Mesothelial cell of epicardium (in vitro differentiated cells): ENCODE measurements at regions not wholly inside any gene's neighbourhood (a gene's known extent, or its start where the extent isn't known, plus 50 kb on each side); places are given as distances from the start of the nearest gene placed in this dataset.

Experiments
- DNase-seq, 2 experiments: peaks; one replicate each; pipeline ENCODE4 v3.0.0; 2021; ENCODE audit warnings: low spot score in 2 of 2; ENCODE audit not compliant: unreplicated experiment in 2 of 2
- H3K27ac Mint-ChIP-seq: 2 replicates; pipeline ENCODE4 v1.8.0; 2021; ENCODE audit warnings: mixed read lengths
- H3K27me3 Mint-ChIP-seq: 2 replicates; pipeline ENCODE4 v1.8.0; 2021; ENCODE audit warnings: low read depth, mixed read lengths
- H3K36me3 Mint-ChIP-seq: 2 replicates; pipeline ENCODE4 v1.8.0; 2021; ENCODE audit warnings: mixed read lengths
- H3K4me1 Mint-ChIP-seq: 2 replicates; pipeline ENCODE4 v1.8.0; 2021; ENCODE audit warnings: mixed read lengths
- H3K4me3 Mint-ChIP-seq: 2 replicates; pipeline ENCODE4 v1.8.0; 2021; ENCODE audit warnings: mild to moderate bottlenecking, moderate library complexity, mixed read lengths
- H3K9me3 Mint-ChIP-seq: 2 replicates; pipeline ENCODE4 v1.8.0; 2021; ENCODE audit warnings: mixed read lengths
- TF ChIP-seq, protein P1 (sequence below): fragments of 200-600 bp; sonication (generic); IDR thresholded peaks from one replicate; pipeline ENCODE4 v1.5.0; 2021; ENCODE audit warnings: antibody characterized with exemption; ENCODE audit not compliant: unreplicated experiment

DNA sequence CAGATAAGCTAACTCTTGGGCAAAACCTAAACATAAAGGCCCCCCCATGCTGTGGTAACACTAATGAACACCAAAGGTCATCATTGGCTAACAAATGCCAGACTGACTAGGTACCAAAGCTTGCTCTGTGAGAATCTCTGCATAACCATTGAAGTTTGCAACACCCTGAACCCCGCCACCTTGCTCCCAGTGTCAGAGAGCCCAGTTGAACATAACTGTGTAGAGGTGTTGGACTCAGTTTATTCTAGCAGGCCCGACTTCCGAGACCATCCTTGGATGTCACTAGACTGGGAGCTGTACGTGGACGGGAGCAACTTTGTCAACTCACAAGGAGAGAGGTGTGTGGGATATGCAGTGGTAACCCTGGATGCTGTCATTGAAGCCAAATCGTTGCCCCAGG is 602.2 kb downstream of the UQCRFS1 start:
- Mint-ChIP-seq H3K36me3 (no peaks in the 10 kb centered on the region), H3K9me3 (peaks cover 45% of the 10 kb centered on the region), H3K4me3 (no peak overlapping the region), H3K27ac (no peak overlapping the region), H3K27me3 (no peaks in the 10 kb centered on the region), H3K4me1 (no peaks in the 10 kb centered on the region)
- no peak for DNase-seq
- TF ChIP-seq, protein P1, sequence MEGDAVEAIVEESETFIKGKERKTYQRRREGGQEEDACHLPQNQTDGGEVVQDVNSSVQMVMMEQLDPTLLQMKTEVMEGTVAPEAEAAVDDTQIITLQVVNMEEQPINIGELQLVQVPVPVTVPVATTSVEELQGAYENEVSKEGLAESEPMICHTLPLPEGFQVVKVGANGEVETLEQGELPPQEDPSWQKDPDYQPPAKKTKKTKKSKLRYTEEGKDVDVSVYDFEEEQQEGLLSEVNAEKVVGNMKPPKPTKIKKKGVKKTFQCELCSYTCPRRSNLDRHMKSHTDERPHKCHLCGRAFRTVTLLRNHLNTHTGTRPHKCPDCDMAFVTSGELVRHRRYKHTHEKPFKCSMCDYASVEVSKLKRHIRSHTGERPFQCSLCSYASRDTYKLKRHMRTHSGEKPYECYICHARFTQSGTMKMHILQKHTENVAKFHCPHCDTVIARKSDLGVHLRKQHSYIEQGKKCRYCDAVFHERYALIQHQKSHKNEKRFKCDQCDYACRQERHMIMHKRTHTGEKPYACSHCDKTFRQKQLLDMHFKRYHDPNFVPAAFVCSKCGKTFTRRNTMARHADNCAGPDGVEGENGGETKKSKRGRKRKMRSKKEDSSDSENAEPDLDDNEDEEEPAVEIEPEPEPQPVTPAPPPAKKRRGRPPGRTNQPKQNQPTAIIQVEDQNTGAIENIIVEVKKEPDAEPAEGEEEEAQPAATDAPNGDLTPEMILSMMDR: no peak

DNA sequence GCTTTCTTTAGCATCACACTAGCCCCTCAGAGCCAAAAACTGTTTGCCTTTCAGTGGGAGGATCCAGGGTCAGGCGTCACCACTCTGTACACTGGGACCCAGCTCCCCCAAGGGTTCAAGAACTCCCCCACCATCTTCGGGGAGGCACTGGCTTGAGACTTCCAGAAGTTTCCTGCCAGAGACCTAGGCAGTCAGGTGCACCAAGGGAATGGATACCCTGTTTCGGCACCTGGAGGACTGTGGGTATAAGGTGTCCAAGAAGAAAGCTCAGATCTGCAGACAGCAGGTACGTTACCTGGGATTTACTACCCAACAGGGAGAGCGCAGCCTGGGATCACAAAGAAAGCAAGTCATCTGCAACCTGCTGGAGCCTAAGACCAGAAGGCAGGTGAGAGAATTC is 603.0 kb downstream of the UQCRFS1 start:
- Mint-ChIP-seq H3K36me3 (no peaks in the 10 kb centered on the region), H3K27me3 (no peaks in the 10 kb centered on the region), H3K27ac (no peak overlapping the region), H3K4me1 (no peaks in the 10 kb centered on the region), H3K9me3 (peaks cover 45% of the 10 kb centered on the region), H3K4me3 (no peak overlapping the region)
- TF ChIP-seq, protein P1: no peak
- no peak for DNase-seq

DNA sequence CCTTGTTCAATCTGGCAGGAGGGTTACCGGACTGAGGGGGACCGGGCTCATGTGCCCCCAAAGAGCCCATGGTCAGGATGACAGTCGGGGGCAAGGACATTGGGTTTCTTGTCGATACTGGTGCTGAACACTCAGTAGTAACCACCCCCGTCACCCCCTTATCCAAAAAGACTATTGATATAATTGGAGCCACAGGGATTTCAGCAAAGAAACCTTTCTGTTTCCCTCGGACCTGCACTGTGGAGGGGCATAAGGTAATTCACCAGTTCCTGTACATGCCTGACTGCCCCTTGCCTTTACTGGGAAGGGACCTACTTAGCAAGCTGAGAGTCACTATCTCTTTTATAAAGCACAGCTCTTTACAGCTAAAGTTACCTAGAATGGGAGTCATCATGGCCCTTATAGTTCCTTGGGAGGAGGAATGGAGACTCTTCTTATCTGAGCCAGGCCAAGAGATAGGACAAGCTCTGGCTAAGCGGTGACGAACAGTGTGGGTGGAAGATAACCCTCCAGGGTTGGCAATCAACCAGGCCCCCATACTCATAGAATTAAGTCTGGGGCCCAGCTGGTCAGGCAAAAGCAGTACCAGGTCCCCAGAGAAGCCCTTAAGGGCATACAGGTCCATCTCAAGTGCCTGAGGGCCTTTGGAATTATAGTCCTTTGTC is 603.7 kb downstream of the UQCRFS1 start:
- Mint-ChIP-seq H3K36me3 (no peaks in the 10 kb centered on the region), H3K9me3 (peaks cover 39% of the 10 kb centered on the region), H3K4me3 (no peak overlapping the region), H3K27ac (no peak overlapping the region), H3K27me3 (no peaks in the 10 kb centered on the region), H3K4me1 (no peaks in the 10 kb centered on the region)
- no peak for DNase-seq
- TF ChIP-seq, protein P1: no peak

DNA sequence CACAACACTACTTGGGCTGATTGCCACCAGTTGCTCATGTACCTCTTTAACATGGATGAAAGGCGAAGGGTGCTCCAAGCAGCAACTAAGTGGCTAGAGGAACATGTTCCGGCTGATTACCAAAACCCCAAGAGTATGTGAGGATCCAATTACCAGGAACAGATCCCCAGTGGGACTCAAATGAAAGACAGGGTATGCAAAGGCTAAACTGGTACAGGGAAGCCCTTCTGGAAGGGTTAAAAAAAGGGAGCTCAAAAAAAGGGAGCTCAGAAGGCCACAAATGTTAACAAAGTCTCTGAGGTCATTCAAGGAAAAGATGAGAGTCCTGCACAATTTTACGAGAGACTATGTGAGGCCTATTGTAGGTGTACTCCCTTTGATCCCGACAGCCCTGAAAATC is 604.7 kb downstream of the UQCRFS1 start:
- Mint-ChIP-seq H3K4me3 (no peak overlapping the region), H3K27ac (no peak overlapping the region), H3K36me3 (no peaks in the 10 kb centered on the region), H3K4me1 (no peaks in the 10 kb centered on the region), H3K9me3 (peaks cover 34% of the 10 kb centered on the region), H3K27me3 (no peaks in the 10 kb centered on the region)
- TF ChIP-seq, protein P1: no peak
- DNase-seq: no peak

DNA sequence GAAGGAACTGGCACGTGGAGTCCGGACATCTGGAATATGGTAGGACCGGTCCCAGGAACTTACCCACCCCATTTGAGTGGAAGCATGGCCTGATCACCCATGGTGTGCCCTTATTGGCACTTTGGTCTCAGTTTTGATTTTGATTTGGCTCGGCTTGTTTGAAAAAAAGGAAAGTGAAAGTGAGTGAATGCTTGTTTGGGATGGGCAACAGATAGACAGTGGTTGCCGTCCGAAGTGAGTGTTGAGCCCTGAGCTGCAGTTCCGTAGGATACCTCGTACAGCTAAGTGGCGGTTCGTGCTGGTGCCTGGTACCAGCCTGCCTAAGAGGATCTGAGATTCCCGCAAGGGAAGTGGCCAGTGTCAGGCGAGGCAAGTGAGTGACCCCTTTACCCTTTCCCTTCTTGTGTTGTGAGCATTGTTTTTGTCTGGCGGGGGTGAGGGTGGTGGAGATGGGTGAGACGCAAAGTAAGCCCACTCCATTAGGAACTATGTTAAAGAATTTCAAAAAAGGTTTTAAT is 605.8 kb downstream of the UQCRFS1 start:
- TF ChIP-seq, protein P1: no peak
- no peaks in the 10 kb centered on the region for H3K36me3 Mint-ChIP-seq
- no peak overlapping the region for H3K4me3 Mint-ChIP-seq
- no peak overlapping the region for H3K27ac Mint-ChIP-seq
- H3K4me1 Mint-ChIP-seq: no peaks in the 10 kb centered on the region
- DNase-seq: no peak
- H3K9me3 Mint-ChIP-seq: peaks cover 34% of the 10 kb centered on the region
- H3K27me3 Mint-ChIP-seq: peaks cover 2% of the 10 kb centered on the region
